Kidney (tissue), 13 donors: ENCODE measurements at regions not wholly inside any gene's neighbourhood (a gene's known extent, or its start where the extent isn't known, plus 50 kb on each side); places are given as distances from the start of the nearest gene placed in this dataset.

ENCODE experiments used
- DNase-seq, 5 donors: peaks; one replicate each; pipeline ENCODE4 v3.0.0-alpha.2; 2013 to 2020
- FAIRE-seq: peaks from 2 replicates; lab custom pipeline; 2012; peaks lifted over from hg19 to GRCh38; lab: Jason Lieb, UNC
- H3K27ac ChIP-seq, 2 donors: one replicate each; pipeline ENCODE4 v1.7.0; 2013; ENCODE audit warnings: low read depth in 2 of 2, low read length in 2 of 2, inconsistent platforms in 1 of 2
- H3K27me3 ChIP-seq: one replicate; pipeline ENCODE4 v1.7.1; 2013; ENCODE audit warnings: low read length, inconsistent platforms; ENCODE audit not compliant: control insufficient read depth, insufficient read depth
- H3K36me3 ChIP-seq, 3 donors: one replicate each; pipeline versions ENCODE4 v1.7.0 to v1.7.1; 2013; ENCODE audit warnings: low read length in 3 of 3, control low read depth in 1 of 3, inconsistent platforms in 1 of 3; ENCODE audit not compliant: insufficient read depth in 3 of 3, control insufficient read depth in 2 of 3
- H3K4me1 ChIP-seq, 3 donors: one replicate each; pipeline versions ENCODE4 v1.7.0 to v1.7.1; 2013; ENCODE audit warnings: low read length in 3 of 3, inconsistent platforms in 1 of 3, low read depth in 1 of 3; ENCODE audit not compliant: control insufficient read depth in 2 of 3, insufficient read depth in 2 of 3
- H3K4me3 ChIP-seq, 3 donors: one replicate each; pipeline versions ENCODE4 v1.7.0 to v1.8.1; 2013; ENCODE audit warnings: low read length in 3 of 3, control low read depth in 1 of 3, inconsistent platforms in 1 of 3
- H3K9ac ChIP-seq, 3 donors: one replicate each; pipeline versions ENCODE4 v1.7.0 to v1.7.1; 2013; ENCODE audit warnings: low read length in 3 of 3, control low read depth in 1 of 3, inconsistent platforms in 1 of 3
- H3K9me3 ChIP-seq, 3 donors: one replicate each; pipeline versions ENCODE4 v1.7.0 to v1.7.1; 2013; ENCODE audit warnings: low read length in 3 of 3, control low read depth in 1 of 3, inconsistent platforms in 1 of 3; ENCODE audit not compliant: control insufficient read depth in 2 of 3, insufficient read depth in 1 of 3
- intact Hi-C: fragments of 100-400 bp; cut with DNase I; formaldehyde crosslinking; loops from one replicate; pipeline ENCODE4 v1.11.1; 2022
- TF ChIP-seq, protein P1 (sequence below): IDR thresholded peaks from 3 replicates; pipeline ENCODE4 v1.5.1; 2012; ENCODE audit warnings: mild to moderate bottlenecking, moderate library complexity, borderline replicate concordance; ENCODE audit not compliant: insufficient read depth; ENCODE audit errors: extremely low read depth
- donor health status: control.
- donor health status: control.
- donor health status: control.
- donor health status: control.
- donor health status: control.
- donor health status: DM: yes; HTN: yes; CAD: no.
- donor health status: Normal renal cell carcinoma (clear cell type).

GRCh38 chr2:198767694-198768093 lies 690.0 kb downstream of the SATB2 start:
- DNase-seq (no peak), FAIRE-seq (no peak)
- H3K9me3 ChIP-seq = no peaks in the 10 kb centered on the region

DNA sequence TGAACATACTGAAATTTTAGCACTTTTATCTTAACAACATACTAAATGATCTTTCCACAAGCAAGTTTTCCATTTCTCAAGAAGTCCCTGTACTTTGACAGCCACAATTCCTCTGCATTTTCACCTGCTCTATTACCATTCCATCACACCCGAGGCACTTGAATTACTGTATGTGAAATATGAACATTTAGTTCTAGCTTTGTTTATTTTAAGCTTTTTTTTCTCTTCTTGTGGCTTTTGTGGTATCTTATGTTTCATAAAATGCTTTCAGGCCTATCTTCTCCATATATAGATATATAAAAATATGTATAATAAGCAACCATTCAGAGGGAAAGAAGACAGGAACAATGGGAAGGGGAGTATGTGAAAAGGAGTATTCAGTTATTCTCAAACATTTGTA lies 693.9 kb downstream of the SATB2 start:
- Histone ChIP-seq H3K4me3 (no peak overlapping the region), H3K9ac (no peak overlapping the region), H3K36me3 (no peaks in the 10 kb centered on the region), H3K4me1 (no peaks in the 10 kb centered on the region), H3K27ac (no peak overlapping the region), H3K27me3 (no peaks in the 10 kb centered on the region), H3K9me3 (no peaks in the 10 kb centered on the region)
- FAIRE-seq (no peak), DNase-seq (no peak)
- intact Hi-C loops = no loop called here
- TF ChIP-seq, protein P1, sequence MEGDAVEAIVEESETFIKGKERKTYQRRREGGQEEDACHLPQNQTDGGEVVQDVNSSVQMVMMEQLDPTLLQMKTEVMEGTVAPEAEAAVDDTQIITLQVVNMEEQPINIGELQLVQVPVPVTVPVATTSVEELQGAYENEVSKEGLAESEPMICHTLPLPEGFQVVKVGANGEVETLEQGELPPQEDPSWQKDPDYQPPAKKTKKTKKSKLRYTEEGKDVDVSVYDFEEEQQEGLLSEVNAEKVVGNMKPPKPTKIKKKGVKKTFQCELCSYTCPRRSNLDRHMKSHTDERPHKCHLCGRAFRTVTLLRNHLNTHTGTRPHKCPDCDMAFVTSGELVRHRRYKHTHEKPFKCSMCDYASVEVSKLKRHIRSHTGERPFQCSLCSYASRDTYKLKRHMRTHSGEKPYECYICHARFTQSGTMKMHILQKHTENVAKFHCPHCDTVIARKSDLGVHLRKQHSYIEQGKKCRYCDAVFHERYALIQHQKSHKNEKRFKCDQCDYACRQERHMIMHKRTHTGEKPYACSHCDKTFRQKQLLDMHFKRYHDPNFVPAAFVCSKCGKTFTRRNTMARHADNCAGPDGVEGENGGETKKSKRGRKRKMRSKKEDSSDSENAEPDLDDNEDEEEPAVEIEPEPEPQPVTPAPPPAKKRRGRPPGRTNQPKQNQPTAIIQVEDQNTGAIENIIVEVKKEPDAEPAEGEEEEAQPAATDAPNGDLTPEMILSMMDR = no peak

More at GRCh38 chr2:198767694-198768093, 690.0 kb downstream of the SATB2 start:
- no peaks in the 10 kb centered on the region for H3K27me3 ChIP-seq
- TF ChIP-seq, protein P1 = no peak
- no peak overlapping the region for H3K9ac ChIP-seq
- H3K27ac ChIP-seq = no peak overlapping the region
- intact Hi-C loops = no loop called here
- H3K36me3 ChIP-seq = no peaks in the 10 kb centered on the region
- H3K4me1 ChIP-seq = no peaks in the 10 kb centered on the region
- no peak overlapping the region for H3K4me3 ChIP-seq

- H3K9ac ChIP-seq = no peak overlapping the region
- no peaks in the 10 kb centered on the region for H3K27me3 ChIP-seq
- TF ChIP-seq, protein P1 = no peak
- H3K36me3 ChIP-seq = no peaks in the 10 kb centered on the region
- no peaks in the 10 kb centered on the region for H3K9me3 ChIP-seq
- DNase-seq = no peak
- intact Hi-C loops = no loop called here
- no peak overlapping the region for H3K4me3 ChIP-seq
- no peak overlapping the region for H3K27ac ChIP-seq
- no peak for FAIRE-seq
- no peaks in the 10 kb centered on the region for H3K4me1 ChIP-seq
These were observed 695.3 kb downstream of the SATB2 start for GRCh38 chr2:198762441-198762840.

- Histone ChIP-seq H3K4me3 (no peak overlapping the region), H3K9me3 (no peaks in the 10 kb centered on the region), H3K27ac (no peak overlapping the region), H3K27me3 (no peaks in the 10 kb centered on the region), H3K4me1 (no peaks in the 10 kb centered on the region), H3K9ac (no peak overlapping the region), H3K36me3 (no peaks in the 10 kb centered on the region)
- FAIRE-seq = no peak
- intact Hi-C loops = no loop called here
- DNase-seq = no peak
- TF ChIP-seq, protein P1 = no peak
These were observed 700.7 kb downstream of the SATB2 start for GRCh38 chr2:198757069-198757468.
